HG03135 (cell line): ENCODE measurements at regions not wholly inside any gene's neighbourhood (a gene's known extent, or its start where the extent isn't known, plus 50 kb on each side); places are given as distances from the start of the nearest gene placed in this dataset.

Source experiments
- ATAC-seq: cut with Tn5 transposase; IDR thresholded peaks from one replicate; pipeline ENCODE4 v1.9.1; 2021; ENCODE audit warnings: mild to moderate bottlenecking, moderate library complexity; ENCODE audit not compliant: unreplicated experiment

- ATAC-seq, result no peak
Measured at GRCh38 chr12:78483767-78484315, 380.7 kb upstream of the SYT1 start.

- no peak for ATAC-seq
Measured at GRCh38 chr12:78489990-78490389, 374.6 kb upstream of the SYT1 start.

DNA sequence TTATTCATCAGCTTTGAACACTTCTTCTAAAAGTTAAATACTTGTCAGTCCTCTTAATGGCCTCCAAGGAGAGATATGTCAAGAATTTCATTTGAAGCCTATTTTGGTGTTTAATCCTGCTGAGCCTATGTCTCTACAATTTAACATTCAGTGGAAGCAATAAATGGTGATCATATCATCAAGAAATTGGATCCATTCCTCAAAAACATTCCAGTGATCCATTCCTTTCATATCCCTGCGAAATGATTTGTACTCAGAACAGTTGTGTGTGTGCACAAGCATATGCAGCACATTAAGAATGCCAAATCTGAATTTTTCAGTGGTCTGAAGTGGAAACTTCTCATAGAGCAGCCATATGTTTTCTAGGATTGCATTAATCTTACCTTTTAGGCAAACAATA, 373.7 kb upstream of the SYT1 start:
- ATAC-seq, result no peak

GRCh38 chr12:78494911-78495310, 369.7 kb upstream of the SYT1 start:
- ATAC-seq, result no peak

DNA sequence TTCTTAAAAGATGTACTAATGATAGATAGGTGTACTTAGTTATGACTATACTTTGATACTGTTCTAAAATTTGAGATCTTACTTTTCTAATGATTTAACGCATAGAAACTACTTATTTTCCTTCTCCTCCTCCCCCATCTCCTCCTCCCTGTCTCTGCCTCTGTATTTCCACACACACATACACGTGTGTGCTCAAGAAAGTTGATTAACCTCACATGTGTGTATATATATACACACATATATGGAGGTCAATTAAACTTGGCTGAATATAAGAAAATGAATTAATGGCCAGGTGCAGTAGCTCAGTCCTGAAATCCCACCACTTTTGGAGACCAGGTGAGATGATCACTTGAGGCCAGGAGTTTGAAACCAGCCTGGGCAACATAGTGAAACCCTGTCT, 362.7 kb upstream of the SYT1 start:
- ATAC-seq, result no peak

- no peak for ATAC-seq
Measured at GRCh38 chr12:78519422-78519821, 345.2 kb upstream of the SYT1 start.

GRCh38 chr12:78530100-78530765, 334.3 kb upstream of the SYT1 start:
- ATAC-seq, result no peak

DNA sequence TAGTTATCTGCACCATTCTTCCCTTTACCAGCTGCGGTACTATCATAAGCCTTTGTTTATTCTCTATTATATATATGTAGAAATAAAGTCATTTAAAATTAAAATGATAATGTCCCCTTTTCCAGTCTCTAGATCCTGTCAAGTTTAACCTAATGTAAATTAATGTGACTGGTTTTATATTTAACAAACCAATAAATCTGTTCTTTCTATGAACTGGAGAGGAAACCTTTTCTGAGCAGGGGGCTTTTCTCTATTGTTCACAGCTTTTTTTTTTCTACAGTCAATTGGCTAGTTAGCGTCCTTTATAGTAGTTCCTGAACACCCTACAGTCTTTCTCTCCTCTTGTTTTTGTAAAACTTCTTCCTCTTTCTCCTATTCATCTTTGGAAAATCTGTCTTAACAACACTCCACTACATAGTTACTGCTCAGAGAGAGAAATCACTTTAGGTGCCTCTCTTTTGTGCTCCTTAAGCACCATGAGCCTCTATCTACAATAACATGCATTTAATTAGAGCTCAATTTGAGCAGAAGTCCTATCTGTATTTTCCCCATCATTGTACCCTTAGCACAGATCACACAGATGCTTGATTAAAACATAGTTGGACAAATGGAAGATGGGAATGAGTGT, 332.6 kb upstream of the SYT1 start:
- no peak for ATAC-seq

GRCh38 chr12:78534311-78534710, 330.3 kb upstream of the SYT1 start:
- no peak for ATAC-seq

DNA sequence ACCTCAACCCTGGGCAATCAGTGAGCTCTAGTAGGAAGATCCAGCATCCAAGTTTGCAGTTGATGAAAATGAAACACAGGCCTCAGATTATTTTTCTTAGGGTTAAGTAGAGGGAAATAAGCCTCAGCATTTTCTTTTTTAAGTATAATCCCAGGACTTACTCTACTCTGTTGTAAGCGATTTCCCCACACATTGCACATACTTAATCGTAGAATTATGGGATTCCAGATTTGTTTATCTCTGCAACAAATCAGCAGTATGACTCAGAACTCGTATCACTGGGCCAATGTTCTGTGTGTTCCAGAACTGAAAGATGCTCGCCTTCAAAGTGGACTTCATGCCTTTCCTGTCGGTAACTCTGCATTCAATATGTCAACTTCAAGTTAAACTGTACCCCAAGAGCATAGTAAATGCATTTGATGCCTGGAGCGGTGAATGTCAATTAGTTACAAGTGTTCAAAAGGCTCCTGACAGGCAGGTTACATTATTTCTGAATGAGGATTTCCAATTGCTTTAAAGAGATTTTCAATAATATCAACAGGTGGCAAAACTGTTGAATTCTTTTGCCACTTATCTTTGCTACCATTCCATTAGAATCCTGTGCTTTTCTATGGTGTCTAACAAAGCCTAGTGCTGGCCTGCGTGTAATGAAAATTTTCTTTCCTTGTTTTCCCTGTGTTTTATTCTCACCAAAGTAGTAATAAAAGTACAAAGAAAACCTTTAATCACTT, 323.8 kb upstream of the SYT1 start:
- ATAC-seq, result no peak

GRCh38 chr12:78550831-78551230, 313.7 kb upstream of the SYT1 start:
- ATAC-seq, result no peak

GRCh38 chr12:78555802-78556201, 308.8 kb upstream of the SYT1 start:
- no peak for ATAC-seq

- ATAC-seq, result no peak
Measured at GRCh38 chr12:78556651-78557050, 307.9 kb upstream of the SYT1 start.

GRCh38 chr12:78559416-78559815, 305.2 kb upstream of the SYT1 start:
- ATAC-seq, result no peak

DNA sequence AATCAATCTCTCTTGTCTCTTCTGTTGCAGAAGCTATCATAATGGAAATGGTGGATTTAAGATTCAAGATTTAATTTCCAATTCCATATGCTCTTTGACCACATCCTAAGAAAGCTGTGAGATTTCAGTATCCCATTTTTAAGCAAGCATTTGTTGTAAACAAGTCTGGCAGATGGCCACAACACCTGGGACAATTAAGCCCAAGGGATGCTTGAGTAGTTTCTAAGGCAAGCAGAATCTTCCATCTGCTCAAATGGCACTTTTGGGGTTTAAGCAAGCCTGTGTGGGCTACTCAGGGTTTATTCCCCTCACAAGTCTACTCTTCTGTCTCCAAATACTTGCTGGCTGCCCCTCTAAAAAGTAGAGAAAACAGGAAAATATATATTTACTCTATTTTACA, 304.7 kb upstream of the SYT1 start:
- no peak for ATAC-seq

- ATAC-seq, result no peak
Measured at GRCh38 chr12:78560633-78561032, 303.9 kb upstream of the SYT1 start.

DNA sequence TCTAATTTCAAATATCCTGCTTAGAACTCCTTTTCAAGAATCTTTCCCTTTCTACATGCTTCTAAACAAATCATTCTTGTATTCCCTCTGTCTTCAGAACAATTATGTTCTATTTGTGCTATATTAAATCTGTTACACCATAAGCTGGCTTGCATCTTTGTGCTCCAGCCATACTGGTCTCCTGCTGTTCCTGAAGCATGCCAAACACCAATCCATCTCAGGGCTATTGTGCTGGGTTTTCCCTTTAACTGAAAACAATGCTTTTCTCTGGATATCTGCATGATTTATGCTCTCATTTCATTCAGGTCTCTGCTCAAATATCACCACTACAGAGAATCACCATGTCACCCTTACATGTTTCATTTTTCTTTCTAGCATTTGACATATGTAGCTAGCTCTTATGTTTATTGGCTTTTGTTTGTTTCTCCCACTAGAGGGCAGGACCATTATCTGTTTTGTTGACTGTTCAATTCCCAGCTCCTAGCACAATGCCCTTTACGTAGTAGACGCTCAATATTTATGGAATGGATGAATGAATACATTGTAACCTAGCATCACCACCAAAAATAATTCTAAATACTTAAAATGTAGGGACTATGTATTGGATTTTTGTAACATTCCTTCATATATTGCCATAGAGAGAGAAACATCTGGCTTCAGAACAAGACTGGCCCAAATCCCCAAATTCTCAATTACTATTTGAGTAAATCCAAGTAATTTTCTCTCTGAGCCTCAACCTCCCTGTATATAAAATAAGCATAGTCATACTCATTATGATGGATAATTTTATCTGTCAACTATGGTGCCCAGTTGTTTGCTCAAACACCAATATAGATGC, 302.0 kb upstream of the SYT1 start:
- ATAC-seq, result no peak

- ATAC-seq, result no peak
Measured at GRCh38 chr12:78563826-78564225, 300.7 kb upstream of the SYT1 start.

- no peak for ATAC-seq
Measured at GRCh38 chr12:78566456-78566855, 298.1 kb upstream of the SYT1 start.

DNA sequence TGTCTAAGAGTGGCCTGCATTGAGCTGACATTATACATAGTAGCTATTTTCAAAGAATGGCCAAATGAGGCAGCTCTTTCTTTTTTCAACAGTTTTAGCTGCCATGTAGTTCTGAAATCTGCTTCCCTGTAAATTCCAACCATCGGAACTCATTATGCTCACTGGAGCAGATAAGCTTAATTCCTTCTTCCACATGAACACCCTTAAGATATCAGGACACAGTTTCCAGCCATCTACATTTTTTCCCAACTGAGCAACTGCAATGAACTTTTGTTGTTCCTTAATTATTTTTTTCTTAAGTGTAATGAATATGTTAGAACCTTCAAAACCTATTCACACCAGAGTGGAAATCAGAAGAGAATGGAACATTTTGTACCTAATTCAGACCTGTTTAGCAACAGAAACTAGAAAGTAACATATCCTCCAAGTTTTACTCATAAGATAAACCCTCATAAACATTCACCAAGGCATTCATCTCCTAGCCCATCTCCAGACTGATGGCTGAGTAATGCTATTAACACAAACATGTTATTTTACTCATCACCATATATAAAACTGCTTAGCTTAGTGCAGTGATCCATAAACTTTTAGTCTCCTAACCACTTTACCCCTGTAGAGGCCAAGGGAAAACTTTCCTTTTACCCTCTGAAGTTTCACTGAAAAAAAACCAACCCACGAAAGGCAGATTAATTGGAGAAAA, 296.1 kb upstream of the SYT1 start:
- no peak for ATAC-seq
